SKM-1 treated with dmso at 0.1 percent for 144 hours (cell line): ENCODE measurements at regions not wholly inside any gene's neighbourhood (a gene's known extent, or its start where the extent isn't known, plus 50 kb on each side); places are given as distances from the start of the nearest gene placed in this dataset.

ENCODE experiments used
- DNase-seq: peaks from one replicate; lab custom pipeline; 2025; ENCODE audit not compliant: unreplicated experiment; lab: John Stamatoyannopoulos, UW

- no peak for DNase-seq
Observed at GRCh38 chr4:32189130-32189529, 1469.0 kb downstream of the PCDH7 start.

- no peak for DNase-seq
Observed at GRCh38 chr4:32189788-32190187, 1469.6 kb downstream of the PCDH7 start.

GRCh38 chr4:32191961-32192360, 1471.8 kb downstream of the PCDH7 start:
- DNase-seq, result no peak

GRCh38 chr4:32192363-32192762, 1472.2 kb downstream of the PCDH7 start:
- peak; percentile 53 for DNase-seq

GRCh38 chr4:32192991-32193390, 1472.8 kb downstream of the PCDH7 start:
- DNase-seq, result no peak

GRCh38 chr4:32196950-32197688, 1477.0 kb downstream of the PCDH7 start:
- DNase-seq, result no peak

- DNase-seq, result no peak
Observed at GRCh38 chr4:32199639-32200038, 1479.5 kb downstream of the PCDH7 start.

- DNase-seq, result no peak
Observed at GRCh38 chr4:32203340-32203739, 1483.2 kb downstream of the PCDH7 start.

GRCh38 chr4:32206756-32207155, 1486.6 kb downstream of the PCDH7 start:
- DNase-seq, result no peak

- no peak for DNase-seq
Observed at GRCh38 chr4:32207456-32207855, 1487.3 kb downstream of the PCDH7 start.

GRCh38 chr4:32215277-32215676, 1495.1 kb downstream of the PCDH7 start:
- DNase-seq, result no peak

- no peak for DNase-seq
Observed at GRCh38 chr4:32216502-32216901, 1496.3 kb downstream of the PCDH7 start.

- DNase-seq, result no peak
Observed at GRCh38 chr4:32219306-32220075, 1499.3 kb downstream of the PCDH7 start.

- no peak for DNase-seq
Observed at GRCh38 chr4:32226204-32226603, 1506.0 kb downstream of the PCDH7 start.

- no peak for DNase-seq
Observed at GRCh38 chr4:32226733-32227132, 1506.6 kb downstream of the PCDH7 start.

GRCh38 chr4:32243926-32244325, 1523.8 kb downstream of the PCDH7 start:
- no peak for DNase-seq

- DNase-seq, result no peak
Observed at GRCh38 chr4:32249040-32249439, 1528.9 kb downstream of the PCDH7 start.

GRCh38 chr4:32251126-32251525, 1531.0 kb downstream of the PCDH7 start:
- no peak for DNase-seq

GRCh38 chr4:32251926-32252325, 1531.8 kb downstream of the PCDH7 start:
- DNase-seq, result no peak

GRCh38 chr4:32254216-32254615, 1534.0 kb downstream of the PCDH7 start:
- DNase-seq, result no peak

- DNase-seq, result no peak
Observed at GRCh38 chr4:32258986-32259385, 1538.8 kb downstream of the PCDH7 start.

GRCh38 chr4:32261196-32261595, 1541.0 kb downstream of the PCDH7 start:
- DNase-seq, result no peak
